ENCODE measurements at regions not wholly inside any gene's neighbourhood (a gene's known extent, or its start where the extent isn't known, plus 50 kb on each side); places are given as distances from the start of the nearest gene placed in this dataset.
"Not testable (repeated sequence)": the region's sequence is repeated elsewhere in the genome, so short reads cannot be mapped to it uniquely, and the experiment has no call there.

DNA sequence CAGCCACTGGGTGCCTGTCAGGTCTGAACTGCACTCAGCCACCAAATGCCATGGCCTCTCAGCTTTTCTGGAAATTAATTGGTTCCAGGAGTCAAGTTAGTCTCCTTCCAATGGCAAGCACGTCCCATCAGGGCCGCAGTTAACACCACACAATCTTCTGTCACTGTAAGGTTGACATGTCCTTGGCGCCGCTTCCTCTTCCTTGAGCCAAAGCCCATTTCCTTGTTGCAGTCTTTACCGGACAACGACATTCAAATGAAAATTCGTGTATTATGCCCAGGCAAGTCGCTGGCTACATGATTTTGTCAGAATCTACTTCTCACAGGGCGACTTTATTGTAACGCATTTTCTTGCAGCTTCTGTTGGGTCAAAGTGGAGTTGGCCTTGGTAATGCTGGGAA, 430.6 kb upstream of the KAZN start:
- TF ChIP-seq POLR2A (IDR thresholded peaks at IDR 0.05) = no peak
- TF ChIP-seq, protein P1, sequence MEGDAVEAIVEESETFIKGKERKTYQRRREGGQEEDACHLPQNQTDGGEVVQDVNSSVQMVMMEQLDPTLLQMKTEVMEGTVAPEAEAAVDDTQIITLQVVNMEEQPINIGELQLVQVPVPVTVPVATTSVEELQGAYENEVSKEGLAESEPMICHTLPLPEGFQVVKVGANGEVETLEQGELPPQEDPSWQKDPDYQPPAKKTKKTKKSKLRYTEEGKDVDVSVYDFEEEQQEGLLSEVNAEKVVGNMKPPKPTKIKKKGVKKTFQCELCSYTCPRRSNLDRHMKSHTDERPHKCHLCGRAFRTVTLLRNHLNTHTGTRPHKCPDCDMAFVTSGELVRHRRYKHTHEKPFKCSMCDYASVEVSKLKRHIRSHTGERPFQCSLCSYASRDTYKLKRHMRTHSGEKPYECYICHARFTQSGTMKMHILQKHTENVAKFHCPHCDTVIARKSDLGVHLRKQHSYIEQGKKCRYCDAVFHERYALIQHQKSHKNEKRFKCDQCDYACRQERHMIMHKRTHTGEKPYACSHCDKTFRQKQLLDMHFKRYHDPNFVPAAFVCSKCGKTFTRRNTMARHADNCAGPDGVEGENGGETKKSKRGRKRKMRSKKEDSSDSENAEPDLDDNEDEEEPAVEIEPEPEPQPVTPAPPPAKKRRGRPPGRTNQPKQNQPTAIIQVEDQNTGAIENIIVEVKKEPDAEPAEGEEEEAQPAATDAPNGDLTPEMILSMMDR (IDR thresholded peaks at IDR 0.05) = no peak
- no peak for DNase-seq (ENCODE audit: low spot score in 2 of 2)
- intact Hi-C loops (cut with DNase I; ENCODE audit: low total_unique reads) = no loop called here
- 71 to 76% methylated on average over 10 of the region's 10 CpGs for WGBS, 2 donors
- no peak overlapping the region for H3K4me3 ChIP-seq (ENCODE audit: low read depth, poor library complexity, severe bottlenecking)

- no peak for DNase-seq (ENCODE audit: low spot score in 2 of 2)
- no peak overlapping the region for H3K4me3 ChIP-seq (ENCODE audit: low read depth, poor library complexity, severe bottlenecking)
- TF ChIP-seq, protein P1 (IDR thresholded peaks at IDR 0.05) = no peak
- TF ChIP-seq POLR2A (IDR thresholded peaks at IDR 0.05) = no peak
- intact Hi-C loops (cut with DNase I; ENCODE audit: low total_unique reads) = no loop called here
- 88 to 94% methylated on average over 10 of the region's 10 CpGs for WGBS, 2 donors
Observed at GRCh38 chr1:14168326-14169063, 430.0 kb upstream of the KAZN start.

DNA sequence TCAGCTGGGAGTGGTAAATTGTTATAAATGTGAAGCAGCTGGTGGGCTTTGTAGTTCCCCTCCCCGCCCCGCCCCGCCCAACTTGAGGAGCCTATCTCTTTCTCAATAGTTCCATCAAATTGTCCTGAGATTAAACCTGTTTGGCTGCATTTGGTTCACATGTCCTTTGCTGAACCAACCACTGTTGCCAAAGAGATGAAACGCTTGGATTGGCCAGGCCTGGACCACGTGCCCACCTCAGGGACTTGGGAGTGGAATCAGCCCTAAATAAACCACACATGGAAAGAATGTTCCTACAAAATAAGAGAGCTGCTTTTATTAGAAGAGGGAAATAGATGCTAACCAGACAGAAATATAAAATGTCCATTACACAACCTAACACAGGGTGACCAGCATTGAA, 424.9 kb upstream of the KAZN start:
- no peak for TF ChIP-seq POLR2A (IDR thresholded peaks at IDR 0.05)
- TF ChIP-seq, protein P1 (IDR thresholded peaks at IDR 0.05) = no peak
- no peak overlapping the region for H3K4me3 ChIP-seq (ENCODE audit: low read depth, poor library complexity, severe bottlenecking)
- intact Hi-C loops (cut with DNase I; ENCODE audit: low total_unique reads) = no loop called here
- no peak for DNase-seq (ENCODE audit: low spot score in 2 of 2)
- WGBS, 2 donors = 73 to 85% methylated on average over 5 of the region's 5 CpGs

GRCh38 chr1:14177866-14178265, 420.6 kb upstream of the KAZN start:
- intact Hi-C loops (cut with DNase I; ENCODE audit: low total_unique reads); DNase-seq (ENCODE audit: low spot score in 2 of 2); H3K4me3 ChIP-seq (ENCODE audit: low read depth, poor library complexity, severe bottlenecking): not testable (repeated sequence)
- WGBS, 2 donors = 52 to 53% methylated on average over 5 of the region's 5 CpGs

- 33 to 42% methylated on average over 4 of the region's 4 CpGs for WGBS, 2 donors
- DNase-seq (ENCODE audit: low spot score in 2 of 2) = no peak
- intact Hi-C loops (cut with DNase I; ENCODE audit: low total_unique reads) = no loop called here
- TF ChIP-seq, protein P1 (IDR thresholded peaks at IDR 0.05) = no peak
- no peak for TF ChIP-seq POLR2A (IDR thresholded peaks at IDR 0.05)
- no peak overlapping the region for H3K4me3 ChIP-seq (ENCODE audit: low read depth, poor library complexity, severe bottlenecking)
Observed at GRCh38 chr1:14180738-14181137, 417.7 kb upstream of the KAZN start.

- 40 to 44% methylated on average over 9 of the region's 9 CpGs for WGBS, 2 donors
- no peak for DNase-seq (ENCODE audit: low spot score in 2 of 2)
- no peak overlapping the region for H3K4me3 ChIP-seq (ENCODE audit: low read depth, poor library complexity, severe bottlenecking)
- TF ChIP-seq, protein P1 (IDR thresholded peaks at IDR 0.05) = no peak
- no peak for TF ChIP-seq POLR2A (IDR thresholded peaks at IDR 0.05)
- intact Hi-C loops (cut with DNase I; ENCODE audit: low total_unique reads) = no loop called here
Observed at GRCh38 chr1:14181191-14181795, 417.2 kb upstream of the KAZN start.

Measured in lower leg skin (tissue), 4 donors.